Gastrocnemius medialis (tissue), 4 donors: ENCODE measurements at regions not wholly inside any gene's neighbourhood (a gene's known extent, or its start where the extent isn't known, plus 50 kb on each side); places are given as distances from the start of the nearest gene placed in this dataset.

Experiments
- ATAC-seq, 2 donors: fragments of 150-250 bp; one replicate each; pipeline ENCODE4 v1.9.1; 2016
- DNase-seq, 2 donors: peaks; one replicate each; pipeline ENCODE4 v3.0.0-alpha.2; 2019
- H3K27ac ChIP-seq, 4 donors: fragments of 200-600 bp; sonication (generic); 1 replicate in 1 of 4; 2 replicates in 3 of 4; pipeline ENCODE4 v1.5.1; 2016 to 2018; ENCODE audit warnings: mild to moderate bottlenecking in 2 of 4, moderate library complexity in 1 of 4
- H3K27me3 ChIP-seq, 3 donors: fragments of 200-600 bp; sonication (generic) in 2 of 3; 1 replicate in 1 of 3; 2 replicates in 2 of 3; pipeline versions ENCODE4 v1.5.1 to v1.6.0; 2016 to 2019; ENCODE audit warnings: mild to moderate bottlenecking in 1 of 3, moderate library complexity in 1 of 3
- H3K36me3 ChIP-seq, 2 donors: fragments of 200-600 bp; sonication (generic) in 1 of 2; one replicate each; pipeline ENCODE4 v1.5.1; 2017 to 2018
- H3K4me1 ChIP-seq, 2 donors: fragments of 200-600 bp; sonication (generic) in 1 of 2; one replicate each; pipeline ENCODE4 v1.5.1; 2016 to 2017; ENCODE audit warnings: mild to moderate bottlenecking in 2 of 2
- H3K4me3 ChIP-seq, 4 donors: fragments of 200-600 bp; sonication (generic) in 3 of 4; 1 replicate in 1 of 4; 2 replicates in 3 of 4; pipeline ENCODE4 v1.5.1; 2016 to 2019; ENCODE audit warnings: mild to moderate bottlenecking in 2 of 4
- H3K9me3 ChIP-seq, 3 donors: fragments of 200-600 bp; sonication (generic) in 2 of 3; 1 replicate in 1 of 3; 2 replicates in 2 of 3; pipeline ENCODE4 v1.5.1; 2016 to 2019
- POLR2A ChIP-seq, 2 donors: fragments of 450-650 bp; IDR thresholded peaks; one replicate each; pipeline ENCODE4 v1.6.1; 2017; ENCODE audit warnings: antibody characterized with exemption in 2 of 2, mild to moderate bottlenecking in 2 of 2, moderate library complexity in 2 of 2
- in situ Hi-C, 4 donors: fragments of 200-750 bp; cut with MboI; loops; one replicate each; pipeline versions ENCODE4 v1.15.0 to v1.8.0; 2017; ENCODE audit warnings: low sequenced_read_pairs in 4 of 4
- intact Hi-C: fragments of 100-400 bp; cut with DNase I; formaldehyde crosslinking; loops from one replicate; pipeline ENCODE4 v1.15.1; 2023; ENCODE audit warnings: low total_unique reads
- TF ChIP-seq, protein P1 (sequence below), 5 experiments: fragments of 450-650 bp in 3 of 5; fragments of 200-600 bp in 2 of 5; sonication (generic) in 2 of 5; IDR thresholded peaks in 4 of 5; conservative IDR thresholded peaks in 1 of 5; 1 replicate in 4 of 5; 2 replicates in 1 of 5; pipeline ENCODE4 v1.5.1; 2016 to 2019; ENCODE audit warnings: antibody characterized with exemption in 5 of 5, mild to moderate bottlenecking in 3 of 5, moderate library complexity in 3 of 5

DNA sequence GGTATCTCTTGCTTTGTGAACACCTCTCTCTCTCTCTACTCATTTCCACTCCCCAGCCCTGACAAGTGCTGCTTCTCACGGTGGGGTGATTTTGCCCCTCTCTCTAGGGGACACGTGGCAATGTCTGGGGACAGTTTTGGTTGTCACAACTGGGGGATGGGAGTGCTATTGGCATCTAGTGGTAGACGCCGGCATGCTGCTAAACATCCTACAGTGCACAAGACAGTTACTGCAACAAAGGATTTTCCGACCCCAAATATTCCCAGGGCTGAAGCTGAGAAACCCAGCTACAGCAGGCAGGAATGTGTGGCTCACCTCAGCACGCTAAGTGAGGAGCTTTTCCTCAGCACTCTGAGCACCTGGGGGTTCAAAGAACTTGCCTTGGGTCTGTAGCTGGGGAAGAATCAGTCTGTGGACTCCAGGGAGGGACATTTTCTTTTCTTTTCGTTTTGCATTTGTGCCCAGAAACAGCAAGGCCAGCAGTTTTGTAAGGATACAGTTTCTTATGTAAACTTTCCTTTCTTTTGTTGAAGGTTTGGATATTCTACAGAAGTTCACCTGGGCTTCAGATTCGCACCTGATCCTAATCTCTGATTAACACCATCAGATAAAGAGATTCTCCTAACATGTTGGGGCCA, 246.9 kb upstream of the ZFP64 start:
- no peak overlapping the region for H3K4me3 ChIP-seq
- DNase-seq (no peak), ATAC-seq (no peak)
- no peaks in the 10 kb centered on the region for H3K36me3 ChIP-seq
- H3K9me3 ChIP-seq = no peaks in the 10 kb centered on the region
- no peak for TF ChIP-seq POLR2A (IDR thresholded peaks at IDR 0.05)
- TF ChIP-seq, protein P1, sequence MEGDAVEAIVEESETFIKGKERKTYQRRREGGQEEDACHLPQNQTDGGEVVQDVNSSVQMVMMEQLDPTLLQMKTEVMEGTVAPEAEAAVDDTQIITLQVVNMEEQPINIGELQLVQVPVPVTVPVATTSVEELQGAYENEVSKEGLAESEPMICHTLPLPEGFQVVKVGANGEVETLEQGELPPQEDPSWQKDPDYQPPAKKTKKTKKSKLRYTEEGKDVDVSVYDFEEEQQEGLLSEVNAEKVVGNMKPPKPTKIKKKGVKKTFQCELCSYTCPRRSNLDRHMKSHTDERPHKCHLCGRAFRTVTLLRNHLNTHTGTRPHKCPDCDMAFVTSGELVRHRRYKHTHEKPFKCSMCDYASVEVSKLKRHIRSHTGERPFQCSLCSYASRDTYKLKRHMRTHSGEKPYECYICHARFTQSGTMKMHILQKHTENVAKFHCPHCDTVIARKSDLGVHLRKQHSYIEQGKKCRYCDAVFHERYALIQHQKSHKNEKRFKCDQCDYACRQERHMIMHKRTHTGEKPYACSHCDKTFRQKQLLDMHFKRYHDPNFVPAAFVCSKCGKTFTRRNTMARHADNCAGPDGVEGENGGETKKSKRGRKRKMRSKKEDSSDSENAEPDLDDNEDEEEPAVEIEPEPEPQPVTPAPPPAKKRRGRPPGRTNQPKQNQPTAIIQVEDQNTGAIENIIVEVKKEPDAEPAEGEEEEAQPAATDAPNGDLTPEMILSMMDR (IDR thresholded peaks at IDR 0.05 in 4 of 5, conservative IDR thresholded peaks at IDR 0.05 in 1 of 5) = no peak
- no peaks in the 10 kb centered on the region for H3K4me1 ChIP-seq
- no peaks in the 10 kb centered on the region for H3K27me3 ChIP-seq
- in situ Hi-C loops (no loop called here), intact Hi-C loops (no loop called here)
- H3K27ac ChIP-seq = no peak overlapping the region

DNA sequence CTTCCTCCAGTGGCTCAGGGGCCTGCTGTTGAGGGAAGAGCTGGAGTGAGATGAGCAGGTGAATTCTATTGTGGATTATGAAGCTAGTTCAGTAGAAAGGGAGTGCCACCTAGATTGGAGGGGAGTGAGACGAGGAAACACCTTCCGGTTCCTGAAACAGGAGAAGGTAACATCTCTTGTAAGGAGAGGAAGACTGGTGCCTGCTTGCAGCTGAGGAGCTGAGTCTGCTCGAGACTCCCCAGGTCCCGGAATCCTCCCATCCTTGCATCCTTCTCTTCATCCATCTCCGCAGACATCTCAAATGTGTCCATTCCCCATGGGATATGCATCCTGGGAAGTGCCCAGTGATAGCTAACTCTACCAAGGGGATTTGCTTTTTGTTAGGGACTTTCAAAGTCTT, 242.9 kb upstream of the ZFP64 start:
- no peaks in the 10 kb centered on the region for H3K4me1 ChIP-seq
- H3K4me3 ChIP-seq = no peak overlapping the region
- no peaks in the 10 kb centered on the region for H3K27me3 ChIP-seq
- no peaks in the 10 kb centered on the region for H3K9me3 ChIP-seq
- in situ Hi-C loops (no loop called here), intact Hi-C loops (no loop called here)
- no peaks in the 10 kb centered on the region for H3K36me3 ChIP-seq
- no peak for DNase-seq
- H3K27ac ChIP-seq = no peak overlapping the region
- ATAC-seq = no peak
- TF ChIP-seq, protein P1 (IDR thresholded peaks at IDR 0.05 in 4 of 5, conservative IDR thresholded peaks at IDR 0.05 in 1 of 5) = no peak
- no peak for TF ChIP-seq POLR2A (IDR thresholded peaks at IDR 0.05)

DNA sequence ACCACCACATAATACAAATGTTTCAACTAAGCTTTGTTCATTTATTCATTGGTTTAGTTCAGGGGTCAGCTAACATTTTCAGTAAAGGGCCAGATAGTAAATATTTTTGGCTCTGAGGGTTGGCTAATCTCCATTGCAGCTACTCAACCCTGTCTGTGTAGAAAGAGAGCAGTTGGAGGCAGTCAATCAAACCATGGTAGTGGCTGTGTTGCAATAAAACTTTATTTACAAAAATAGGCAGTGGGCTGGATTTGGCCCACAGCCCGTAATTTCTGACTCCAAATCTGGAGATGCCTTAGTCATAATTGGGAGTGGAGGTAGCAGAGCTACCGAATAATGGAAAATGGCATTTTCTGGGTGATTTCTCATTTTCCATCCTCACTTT, 242.5 kb upstream of the ZFP64 start:
- H3K36me3 ChIP-seq = no peaks in the 10 kb centered on the region
- no peak for TF ChIP-seq POLR2A (IDR thresholded peaks at IDR 0.05)
- TF ChIP-seq, protein P1 (IDR thresholded peaks at IDR 0.05 in 4 of 5, conservative IDR thresholded peaks at IDR 0.05 in 1 of 5) = no peak
- no peak overlapping the region for H3K27ac ChIP-seq
- no peaks in the 10 kb centered on the region for H3K4me1 ChIP-seq
- ATAC-seq (no peak), DNase-seq (no peak)
- in situ Hi-C loops = no loop called here
- H3K9me3 ChIP-seq = no peaks in the 10 kb centered on the region
- intact Hi-C loops = no loop called here
- no peaks in the 10 kb centered on the region for H3K27me3 ChIP-seq
- no peak overlapping the region for H3K4me3 ChIP-seq

DNA sequence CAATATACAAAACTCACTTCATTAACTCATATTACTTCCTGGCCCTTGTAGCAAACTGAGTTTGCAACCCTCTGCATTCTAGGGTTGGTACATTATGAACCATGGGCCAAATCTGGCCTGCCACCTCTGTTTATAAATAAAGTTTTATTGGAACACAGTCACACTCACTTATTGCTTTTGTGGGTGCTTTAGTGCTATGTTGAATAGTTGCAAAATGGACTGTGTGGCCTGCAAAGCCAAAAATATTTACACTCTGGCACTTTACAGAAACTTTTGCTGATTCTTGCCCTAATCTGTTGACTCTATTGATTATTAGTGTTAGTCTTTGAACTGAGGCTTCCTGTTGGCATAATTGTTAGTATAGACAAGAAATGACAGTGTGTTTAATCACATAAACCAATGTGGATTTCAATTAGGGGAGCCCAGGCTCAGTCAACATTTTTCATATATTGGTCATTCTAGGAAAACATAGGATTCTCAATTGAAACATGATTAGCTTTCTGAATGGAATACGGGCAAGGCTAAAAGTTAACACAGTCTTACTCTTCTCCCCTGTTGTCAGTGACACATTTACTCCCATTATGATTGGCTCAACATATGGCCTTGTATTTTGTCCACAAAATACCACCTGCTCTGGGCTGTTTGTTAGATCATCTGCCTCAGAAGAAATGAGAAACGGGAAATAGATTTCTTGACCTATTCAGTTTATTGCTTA, 241.9 kb upstream of the ZFP64 start:
- Histone ChIP-seq H3K4me3 (no peak overlapping the region), H3K27me3 (no peaks in the 10 kb centered on the region), H3K4me1 (no peaks in the 10 kb centered on the region), H3K9me3 (no peaks in the 10 kb centered on the region), H3K27ac (no peak overlapping the region), H3K36me3 (no peaks in the 10 kb centered on the region)
- intact Hi-C loops = no loop called here
- no peak for DNase-seq
- in situ Hi-C loops = no loop called here
- TF ChIP-seq, protein P1 (IDR thresholded peaks at IDR 0.05 in 4 of 5, conservative IDR thresholded peaks at IDR 0.05 in 1 of 5) = no peak
- no peak for TF ChIP-seq POLR2A (IDR thresholded peaks at IDR 0.05)
- no peak for ATAC-seq
